MCF 10A (cell line): ENCODE measurements at regions not wholly inside any gene's neighbourhood (a gene's known extent, or its start where the extent isn't known, plus 50 kb on each side); places are given as distances from the start of the nearest gene placed in this dataset.

Experiments used
- BruUV-seq: library from RNA; stranded (reverse); fragments of 400-500 nt; replicated peaks from 2 replicates; lab custom pipeline; 2021; lab: Mats Ljungman, UMichigan
- CTCF ChIA-PET: fragments of 300-600 bp; sonication (Branson Sonifier 250); formaldehyde crosslinking; extraction: SDS; loops from one replicate; lab custom pipeline; 2021; ENCODE audit warnings: antibody characterized with exemption, inconsistent platforms; lab: Yijun Ruan, JAX
- POLR2A ChIA-PET: fragments of 300-600, 350-650 bp; sonication (Branson Sonifier 250); formaldehyde crosslinking; extraction: SDS; loops from one replicate; lab custom pipeline; 2020; ENCODE audit warnings: antibody characterized with exemption, inconsistent platforms; lab: Yijun Ruan, JAX
- DNase-seq: peaks from one replicate; pipeline ENCODE4 v3.0.0-alpha.2; 2018; ENCODE audit not compliant: unreplicated experiment
- H3K27ac Mint-ChIP-seq: one replicate; pipeline ENCODE4 v1.8.0; 2022; ENCODE audit warnings: mild to moderate bottlenecking, low read depth, mixed read lengths; ENCODE audit not compliant: unreplicated experiment
- H3K27me3 Mint-ChIP-seq: one replicate; pipeline ENCODE4 v1.8.0; 2022; ENCODE audit warnings: mixed read lengths; ENCODE audit not compliant: insufficient read depth, unreplicated experiment
- H3K36me3 Mint-ChIP-seq: one replicate; pipeline ENCODE4 v1.8.0; 2022; ENCODE audit warnings: mild to moderate bottlenecking, moderate library complexity, mixed read lengths; ENCODE audit not compliant: insufficient read depth, unreplicated experiment
- H3K4me1 Mint-ChIP-seq: one replicate; pipeline ENCODE4 v1.8.0; 2022; ENCODE audit warnings: mixed read lengths; ENCODE audit not compliant: insufficient read depth, unreplicated experiment
- H3K4me3 Mint-ChIP-seq: one replicate; pipeline ENCODE4 v1.8.0; 2022; ENCODE audit warnings: mild to moderate bottlenecking, moderate library complexity, mixed read lengths; ENCODE audit not compliant: unreplicated experiment
- H3K9me3 Mint-ChIP-seq: one replicate; pipeline ENCODE4 v1.8.0; 2022; ENCODE audit warnings: mixed read lengths; ENCODE audit not compliant: unreplicated experiment
- CTCF ChIP-seq: fragments of 200-600 bp; IDR thresholded peaks from one replicate; pipeline ENCODE4 v1.8.0; 2022; ENCODE audit warnings: antibody characterized with exemption, mild to moderate bottlenecking; ENCODE audit not compliant: unreplicated experiment
- intact Hi-C: fragments of 100-400 bp; cut with micrococcal nuclease; formaldehyde crosslinking; loops from 2 replicates; pipeline ENCODE4 v1.14.1; 2022

GRCh38 chr9:27654629-27655285 lies 81.5 kb upstream of the C9orf72 start:
- Mint-ChIP-seq H3K9me3 (no peaks in the 10 kb centered on the region), H3K27ac (no peak overlapping the region), H3K36me3 (no peaks in the 10 kb centered on the region), H3K27me3 (peaks cover 3% of the 10 kb centered on the region), H3K4me3 (no peak overlapping the region), H3K4me1 (no peaks in the 10 kb centered on the region)
- intact Hi-C loops = no loop called here
- ChIA-PET CTCF (interaction anchor here (0.6 to 1.1 kb wide), 3 partner anchors 8 to 618 kb away, joined by 3 to 4 read pairs (median 3); no protein-coding TSS in a partner anchor), POLR2A (no interaction called here)
- no TSS peak for BruUV-seq
- no peak for TF ChIP-seq CTCF
- no peak for DNase-seq

- no peaks in the 10 kb centered on the region for H3K36me3 Mint-ChIP-seq
- H3K27ac Mint-ChIP-seq = no peak overlapping the region
- intact Hi-C loops = no loop called here
- H3K4me1 Mint-ChIP-seq = no peaks in the 10 kb centered on the region
- no peak for TF ChIP-seq CTCF
- H3K27me3 Mint-ChIP-seq = no peaks in the 10 kb centered on the region
- H3K9me3 Mint-ChIP-seq = no peaks in the 10 kb centered on the region
- DNase-seq = no peak
- ChIA-PET CTCF (interaction anchor here (1.1 kb wide), 1 partner anchor 9 kb away, joined by 3 read pairs; no protein-coding TSS in a partner anchor), POLR2A (no interaction called here)
- H3K4me3 Mint-ChIP-seq = no peak overlapping the region
- no TSS peak for BruUV-seq
Observed at GRCh38 chr9:27655441-27655840, 82.2 kb upstream of the C9orf72 start.

DNA sequence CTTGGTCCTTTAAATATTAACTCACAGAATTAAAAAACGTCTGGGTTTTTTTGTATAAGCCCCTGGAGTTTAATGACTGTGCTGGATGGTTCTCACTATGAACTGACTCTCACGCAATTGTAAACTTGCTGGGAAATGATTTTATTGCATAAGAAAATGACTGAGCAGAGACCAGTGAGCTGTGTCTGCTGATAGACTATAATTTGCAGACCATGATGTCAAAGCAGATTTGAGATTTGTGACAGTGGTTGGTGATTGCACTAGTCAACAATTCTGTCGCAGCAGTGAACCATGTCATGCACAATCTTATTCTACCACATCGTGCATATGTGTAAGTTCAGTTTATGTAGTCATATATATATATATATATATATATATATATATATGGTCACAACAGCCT lies 85.7 kb upstream of the C9orf72 start:
- intact Hi-C loops = no loop called here
- Mint-ChIP-seq H3K36me3 (no peaks in the 10 kb centered on the region), H3K27ac (no peak overlapping the region), H3K27me3 (peaks cover 4% of the 10 kb centered on the region), H3K4me1 (peaks cover 1% of the 10 kb centered on the region), H3K4me3 (no peak overlapping the region), H3K9me3 (no peaks in the 10 kb centered on the region)
- TF ChIP-seq CTCF = no peak
- no peak for DNase-seq
- CTCF ChIA-PET = interaction anchor here (0.6 to 0.7 kb wide), 2 partner anchors 266 to 605 kb away, joined by 3 read pairs; no protein-coding TSS in a partner anchor
- POLR2A ChIA-PET = interaction anchor here (1.6 kb wide), 1 partner anchor 9 kb away, joined by 3 read pairs; no protein-coding TSS in a partner anchor
- no TSS peak for BruUV-seq

DNA sequence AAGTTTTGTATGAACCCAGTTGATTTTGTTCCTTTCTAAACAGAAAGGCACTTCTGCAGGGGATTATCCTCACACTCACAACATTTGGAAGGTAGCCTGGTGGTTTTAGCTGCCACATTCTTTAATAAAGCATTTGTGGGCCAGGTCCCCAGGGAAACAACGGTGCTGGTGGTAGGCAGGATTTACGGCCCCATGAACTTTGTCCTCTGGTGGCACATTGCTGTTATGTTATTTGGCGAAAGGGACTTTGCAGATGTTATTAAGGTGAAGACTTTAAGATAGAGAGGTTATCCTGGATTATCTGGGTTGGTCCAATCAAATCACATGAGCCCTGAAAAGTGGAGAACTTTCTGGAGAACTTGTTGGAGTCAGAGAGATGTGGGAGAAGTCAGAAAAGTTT lies 86.3 kb upstream of the C9orf72 start:
- POLR2A ChIA-PET = interaction anchor here (1.6 kb wide), 1 partner anchor 10 kb away, joined by 3 read pairs; no protein-coding TSS in a partner anchor

More for the DNA sequence above, 86.3 kb upstream of the C9orf72 start:
- no peak overlapping the region for H3K4me3 Mint-ChIP-seq
- no peak for TF ChIP-seq CTCF
- no peak for DNase-seq
- H3K27ac Mint-ChIP-seq = no peak overlapping the region
- peaks cover 6% of the 10 kb centered on the region for H3K4me1 Mint-ChIP-seq
- BruUV-seq = no TSS peak
- CTCF ChIA-PET = interaction anchor here (0.6 kb wide), 2 partner anchors 98 to 605 kb away, joined by 3 read pairs; no protein-coding TSS in a partner anchor
- intact Hi-C loops = no loop called here
- peaks cover 9% of the 10 kb centered on the region for H3K27me3 Mint-ChIP-seq
- H3K36me3 Mint-ChIP-seq = no peaks in the 10 kb centered on the region
- no peaks in the 10 kb centered on the region for H3K9me3 Mint-ChIP-seq
